ENCODE measurements at regions not wholly inside any gene's neighbourhood (a gene's known extent, or its start where the extent isn't known, plus 50 kb on each side); places are given as distances from the start of the nearest gene placed in this dataset.
A peak's percentile ranks its signal among the peaks of the same experiment; 100 is the strongest.
"Not testable (repeated sequence)": the region's sequence is repeated elsewhere in the genome, so short reads cannot be mapped to it uniquely, and the experiment has no call there.

DNA sequence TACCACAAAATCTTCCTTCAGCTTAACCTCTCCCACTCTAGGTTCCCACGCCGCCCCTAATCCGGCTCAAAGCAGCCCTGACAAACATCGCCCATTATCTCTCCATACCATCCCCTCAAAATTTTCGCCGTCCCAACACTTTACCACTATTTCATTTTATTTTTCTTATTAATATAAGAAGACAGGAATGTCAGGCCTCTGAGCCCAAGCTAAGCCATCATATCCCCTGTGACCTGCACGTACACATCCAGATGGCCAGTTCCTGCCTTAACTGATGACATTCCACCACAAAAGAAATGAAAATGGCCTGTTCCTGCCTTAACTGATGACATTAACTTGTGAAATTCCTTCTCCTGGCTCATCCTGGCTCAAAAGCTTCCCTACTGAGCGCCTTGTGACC is 243.4 kb upstream of the PROK2 start:
- not testable (repeated sequence) for DNase-seq (ENCODE audit: low read depth)

DNA sequence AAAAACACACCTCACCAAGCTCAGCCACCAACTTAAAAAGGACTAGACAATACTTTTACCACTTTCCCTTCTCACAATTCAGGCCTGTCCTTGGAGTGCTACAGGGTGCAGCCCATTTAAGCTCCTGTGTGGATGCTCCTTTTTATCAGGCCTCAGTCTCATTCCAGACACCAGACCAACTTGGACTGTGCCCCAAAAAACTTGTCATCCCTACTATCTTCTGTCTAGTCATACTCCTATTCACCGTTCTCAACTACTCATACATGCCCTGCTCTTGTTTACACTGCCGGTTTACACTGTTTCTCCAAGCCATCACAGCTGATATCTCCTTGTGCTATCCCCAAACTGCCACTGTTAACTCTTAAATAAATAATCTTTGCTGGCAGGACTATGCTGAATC is 242.8 kb upstream of the PROK2 start:
- DNase-seq (ENCODE audit: low read depth): not testable (repeated sequence)

DNA sequence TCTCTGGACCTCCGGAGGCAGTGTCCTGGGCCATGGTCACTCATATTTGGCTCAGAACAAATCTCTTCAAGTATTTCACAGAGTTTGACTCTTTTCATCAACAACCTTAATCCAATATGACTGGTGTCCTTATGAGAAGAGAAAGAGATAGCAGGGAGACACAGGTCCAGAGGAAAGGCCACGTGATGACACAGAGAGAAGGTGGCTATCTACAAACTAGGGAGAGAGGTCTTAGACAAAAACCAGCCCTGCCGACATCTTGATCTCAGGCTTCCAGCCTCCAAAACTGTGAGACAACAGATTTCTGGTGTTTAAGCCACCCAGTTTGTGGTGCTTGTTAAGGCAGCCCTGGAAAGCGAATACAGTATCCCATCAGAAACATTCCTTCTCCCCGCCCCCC is 237.1 kb upstream of the PROK2 start:
- no peak for DNase-seq (ENCODE audit: low read depth)

GRCh38 chr3:72021531-72021930 is 236.6 kb upstream of the PROK2 start:
- no peak for DNase-seq (ENCODE audit: low read depth)

DNA sequence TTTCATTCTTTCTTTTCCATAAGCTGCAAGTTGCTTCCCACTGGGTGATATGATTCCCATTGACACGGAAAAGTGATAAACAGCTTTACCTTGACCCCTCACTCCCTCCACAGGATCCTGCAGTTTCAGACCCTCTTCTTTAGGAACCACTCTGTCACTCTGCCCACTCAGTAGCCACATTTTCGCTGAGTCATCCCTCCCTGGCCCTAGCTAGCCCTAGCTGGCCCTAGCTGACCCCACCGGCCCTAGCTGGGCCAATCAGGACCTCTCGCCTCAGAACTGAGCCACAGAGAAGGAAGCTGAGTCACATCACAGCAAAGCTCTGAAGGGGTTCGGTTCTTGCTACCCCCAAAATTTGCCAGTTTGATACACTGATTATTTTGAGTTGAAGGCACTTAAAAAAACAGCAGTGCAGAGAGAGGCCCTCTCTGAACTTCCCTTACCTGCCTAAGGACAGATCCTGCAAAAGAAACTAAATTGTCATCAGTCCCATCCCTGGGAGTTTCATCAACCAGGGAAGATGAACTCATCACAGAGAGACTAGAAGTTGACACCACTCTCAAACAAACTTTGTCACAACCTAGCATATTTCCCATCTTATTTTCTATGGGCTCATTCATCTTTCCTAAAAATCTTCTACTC is 233.5 kb upstream of the PROK2 start:
- DNase-seq (ENCODE audit: low read depth): no peak

- DNase-seq (ENCODE audit: low read depth): no peak
Measured at GRCh38 chr3:72017935-72018334, 233.0 kb upstream of the PROK2 start.

DNA sequence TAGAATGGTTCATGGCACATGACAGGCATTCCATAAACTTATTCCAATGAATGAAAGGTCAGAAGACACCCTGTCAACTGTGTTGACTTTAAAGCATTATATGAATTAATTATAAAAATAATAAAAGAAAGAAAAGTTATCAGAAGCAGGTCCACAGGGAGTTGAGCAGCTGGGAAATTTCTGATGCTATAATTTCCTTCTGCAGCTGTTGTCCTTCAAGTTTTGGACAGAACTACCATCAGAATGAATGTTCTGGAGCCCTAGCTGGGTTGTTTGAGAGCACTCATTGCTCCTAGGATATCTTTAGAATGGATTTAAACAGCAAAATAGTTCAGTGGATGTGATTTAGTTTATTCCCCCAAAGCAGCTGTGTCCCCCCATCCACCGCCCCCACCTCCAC is 232.4 kb upstream of the PROK2 start:
- no peak for DNase-seq (ENCODE audit: low read depth)

DNA sequence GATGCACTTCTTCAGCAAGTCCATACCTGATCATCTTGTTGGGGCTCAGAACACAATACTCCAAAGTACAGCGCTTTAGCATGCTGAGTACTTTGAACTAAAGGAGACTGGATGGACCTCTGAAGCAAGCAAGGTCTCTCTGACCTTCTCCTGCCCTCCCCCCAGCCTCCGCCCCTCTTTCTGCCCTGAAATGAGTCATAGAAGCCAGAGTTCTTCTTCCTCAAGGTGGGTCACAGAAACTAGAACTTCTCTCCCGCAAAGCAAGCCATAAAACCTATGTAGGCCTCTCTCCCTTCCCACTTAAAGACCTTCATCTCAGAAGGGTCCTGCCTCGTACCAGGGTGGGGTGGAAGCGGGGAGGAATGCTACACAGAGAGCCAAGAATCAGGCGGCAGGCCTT is 230.5 kb upstream of the PROK2 start:
- no peak for DNase-seq (ENCODE audit: low read depth)

- DNase-seq (ENCODE audit: low read depth): no peak
Measured at GRCh38 chr3:72013084-72013483, 228.1 kb upstream of the PROK2 start.

DNA sequence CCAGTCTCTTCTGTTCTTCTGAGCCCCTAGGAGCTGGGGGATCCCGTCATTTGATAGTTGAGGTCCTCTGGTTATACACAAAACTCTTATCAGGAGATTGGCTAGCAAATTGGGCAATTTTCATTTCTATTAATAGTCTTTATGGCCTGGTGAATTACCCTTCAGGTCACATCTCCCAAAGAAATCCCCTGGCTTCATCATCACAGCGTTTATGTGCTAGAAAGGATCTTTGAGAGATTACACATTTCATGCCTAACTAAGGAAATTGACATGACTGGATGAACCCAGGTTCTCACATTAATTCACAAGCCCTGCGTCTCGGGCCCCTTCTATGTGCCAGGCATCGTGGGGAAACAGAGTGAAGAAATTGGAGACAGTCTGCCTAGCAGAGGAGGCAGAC is 227.4 kb upstream of the PROK2 start:
- no peak for DNase-seq (ENCODE audit: low read depth)

- DNase-seq (ENCODE audit: low read depth): peak; percentile 86
Measured at GRCh38 chr3:72011485-72011884, 226.5 kb upstream of the PROK2 start.

DNA sequence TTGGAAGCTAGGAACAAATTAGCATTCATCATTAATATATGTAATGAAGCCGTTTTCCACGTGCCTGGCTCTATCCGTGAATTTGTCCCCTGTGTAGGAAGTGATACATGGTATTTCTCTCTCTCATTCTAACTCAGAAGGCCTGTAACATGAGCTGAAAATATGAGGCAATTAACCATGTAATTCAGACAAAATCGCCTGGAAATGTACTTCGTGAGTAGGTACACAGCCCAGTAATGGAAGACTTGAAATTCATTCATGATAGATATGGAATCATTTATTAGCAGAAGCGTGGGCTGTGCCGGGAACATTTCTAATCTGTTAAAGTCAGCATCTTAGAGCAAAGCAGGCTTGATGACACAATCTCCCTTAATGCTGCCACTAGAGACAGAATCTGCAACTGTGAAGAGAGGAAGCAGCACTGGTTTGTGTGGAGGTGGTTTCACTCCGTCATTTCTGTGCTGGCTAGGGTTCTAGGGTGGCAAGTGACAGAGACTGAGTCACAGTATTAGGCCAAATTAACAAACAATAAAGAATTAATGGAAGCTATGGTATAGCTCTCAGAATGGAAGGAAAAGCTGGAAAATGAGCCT is 225.0 kb upstream of the PROK2 start:
- DNase-seq (ENCODE audit: low read depth): no peak

DNA sequence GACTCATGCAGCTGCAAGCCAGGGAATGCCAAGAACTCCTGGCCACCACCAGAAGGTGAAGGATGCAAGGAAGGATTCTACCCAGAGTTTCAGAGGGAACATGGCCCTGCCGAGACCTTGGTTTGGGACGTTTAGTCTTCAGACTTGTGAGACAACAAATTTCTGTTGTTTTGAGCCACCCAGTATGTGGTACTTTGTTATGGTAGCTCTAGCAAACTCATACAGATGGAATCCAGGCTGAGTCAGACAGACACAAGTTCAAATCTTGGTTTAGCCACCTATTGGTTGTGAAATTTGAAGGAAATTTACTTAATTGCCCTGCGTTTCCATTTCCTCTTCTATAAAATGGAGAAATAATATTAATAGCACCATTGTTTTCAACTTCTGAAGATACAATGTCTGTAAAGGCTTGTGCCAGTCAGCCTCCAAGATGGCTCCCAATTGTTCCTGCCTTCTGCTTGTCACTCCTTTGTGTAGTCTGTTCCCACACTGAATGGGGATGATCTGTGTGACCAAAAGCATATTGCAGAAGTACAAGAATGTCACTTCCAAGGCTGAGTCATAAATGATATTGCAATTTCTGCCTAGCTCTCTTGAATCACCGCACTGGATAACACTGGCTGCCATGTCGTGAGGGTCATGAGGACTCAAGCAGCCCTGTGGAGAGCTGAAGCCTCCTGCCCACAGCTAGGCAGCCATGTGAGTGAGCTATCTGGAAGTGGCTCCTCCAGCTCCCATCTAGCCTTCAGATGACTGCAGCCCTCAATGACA is 223.5 kb upstream of the PROK2 start:
- peak; percentile 43 for DNase-seq (ENCODE audit: low read depth)

- no peak for DNase-seq (ENCODE audit: low read depth)
Measured at GRCh38 chr3:72006631-72007556, 221.9 kb upstream of the PROK2 start.

DNA sequence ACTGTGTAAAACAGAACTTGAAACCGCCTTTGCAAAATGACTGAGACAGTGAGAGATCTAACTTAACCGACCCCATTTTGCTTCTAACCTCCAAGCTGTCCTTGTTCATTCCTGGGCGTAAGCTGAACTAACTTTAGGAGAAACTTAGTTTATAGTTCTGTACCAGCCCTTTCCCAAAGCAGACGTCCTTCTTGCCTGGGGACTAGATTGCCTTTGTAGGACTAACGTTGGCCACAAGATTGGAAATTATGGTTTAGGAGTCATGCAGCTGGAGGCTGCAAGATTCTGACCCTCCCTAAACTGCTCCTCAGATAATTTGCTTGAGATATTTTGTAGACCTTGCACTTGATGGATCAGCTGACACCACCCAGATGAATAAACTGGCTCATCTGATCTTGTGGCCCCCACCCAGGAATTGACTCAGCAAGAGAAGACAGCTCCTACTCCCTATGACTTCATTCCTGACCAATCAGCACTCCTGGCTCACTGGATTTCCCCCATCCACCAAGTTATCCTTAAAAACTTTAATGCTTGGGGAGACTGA is 219.9 kb upstream of the PROK2 start:
- no peak for DNase-seq (ENCODE audit: low read depth)

DNA sequence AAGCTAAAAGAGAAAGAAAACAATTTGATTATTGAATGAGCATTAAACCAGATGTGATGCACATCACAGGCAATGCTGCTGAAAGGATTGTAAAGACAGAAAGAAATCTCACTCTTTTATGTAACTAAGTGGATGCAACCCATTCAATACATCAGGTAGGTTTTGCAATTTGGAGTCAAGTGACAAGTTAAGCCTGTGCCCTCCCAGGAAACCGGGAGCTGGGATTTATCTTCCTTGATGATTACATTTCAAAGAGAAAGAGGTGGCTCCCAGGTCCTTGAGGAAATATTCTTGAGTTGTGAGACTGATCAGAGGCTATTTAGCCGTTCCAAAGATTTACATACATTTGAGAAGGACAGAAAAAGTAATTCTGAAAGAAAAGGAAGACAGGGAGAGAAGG is 219.0 kb upstream of the PROK2 start:
- DNase-seq (ENCODE audit: low read depth): no peak

DNA sequence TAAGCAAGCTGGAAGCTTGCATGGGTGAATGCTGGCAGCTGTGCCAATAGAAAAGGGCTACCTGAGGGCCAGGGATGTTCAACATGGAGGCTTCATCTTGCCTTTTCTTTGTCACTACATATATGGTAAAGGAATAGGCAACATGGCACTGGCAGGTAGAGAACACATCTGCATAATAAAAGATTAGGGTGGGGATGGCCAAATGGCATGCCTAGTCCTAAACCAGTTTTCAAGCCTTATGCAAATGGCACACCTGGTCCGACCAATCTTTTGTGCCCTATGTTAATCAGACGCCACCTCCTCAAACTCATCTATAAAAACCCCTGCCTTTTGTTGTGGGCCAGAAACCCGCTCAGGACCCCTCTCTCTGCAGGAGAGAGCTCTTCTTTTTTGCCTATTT is 216.8 kb upstream of the PROK2 start:
- no peak for DNase-seq (ENCODE audit: low read depth)

GRCh38 chr3:71998995-71999673 is 214.2 kb upstream of the PROK2 start:
- DNase-seq (ENCODE audit: low read depth): peak; percentile 94

DNA sequence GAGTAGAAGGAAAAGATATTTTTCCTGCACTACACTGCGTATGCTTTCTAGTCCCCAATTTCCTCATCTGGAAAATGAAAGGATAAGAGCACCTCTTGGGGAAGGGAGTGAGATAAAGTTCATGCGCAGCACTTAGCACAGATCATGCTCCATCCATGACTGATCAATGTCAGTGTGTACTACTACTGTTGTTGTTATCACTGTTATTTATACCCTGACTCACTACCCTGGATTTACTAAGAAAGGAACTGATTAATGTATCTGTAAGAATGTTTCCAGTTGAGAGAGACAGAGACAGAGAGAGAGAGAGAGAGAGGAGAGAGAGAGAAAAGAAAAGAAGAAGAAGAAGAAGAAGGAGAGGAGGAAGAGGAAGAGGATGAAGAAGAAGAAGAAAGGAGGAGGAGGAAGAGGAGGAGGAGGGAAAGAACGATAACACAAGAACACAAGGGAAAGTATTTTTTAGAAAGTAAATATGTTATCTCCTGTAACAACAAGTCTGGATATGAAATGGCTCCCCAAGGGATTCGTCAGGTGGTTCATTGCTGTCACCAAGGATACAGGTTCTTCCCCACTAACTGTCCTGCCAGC is 212.2 kb upstream of the PROK2 start:
- DNase-seq (ENCODE audit: low read depth): no peak

GRCh38 chr3:71994906-71995305 is 210.0 kb upstream of the PROK2 start:
- no peak for DNase-seq (ENCODE audit: low read depth)

GRCh38 chr3:71994203-71994602 is 209.3 kb upstream of the PROK2 start:
- no peak for DNase-seq (ENCODE audit: low read depth)

All from GM04504 (cell line).